Esophagus squamous epithelium (tissue), 4 donors: ENCODE measurements at regions not wholly inside any gene's neighbourhood (a gene's known extent, or its start where the extent isn't known, plus 50 kb on each side); places are given as distances from the start of the nearest gene placed in this dataset.

Source experiments
- POLR2A ChIP-seq, 4 donors: fragments of 450-650 bp; IDR thresholded peaks; one replicate each; pipeline ENCODE4 v1.6.1; 2017; ENCODE audit warnings: antibody characterized with exemption in 4 of 4, mild to moderate bottlenecking in 4 of 4, moderate library complexity in 3 of 4
- TF ChIP-seq, protein P1 (sequence below), 6 experiments: fragments of 450-650 bp in 4 of 6; fragments of 200-600 bp in 2 of 6; sonication (generic) in 2 of 6; IDR thresholded peaks; one replicate each; pipeline ENCODE4 v1.5.1; 2016 to 2019; ENCODE audit warnings: antibody characterized with exemption in 6 of 6, mild to moderate bottlenecking in 4 of 6, moderate library complexity in 4 of 6

DNA sequence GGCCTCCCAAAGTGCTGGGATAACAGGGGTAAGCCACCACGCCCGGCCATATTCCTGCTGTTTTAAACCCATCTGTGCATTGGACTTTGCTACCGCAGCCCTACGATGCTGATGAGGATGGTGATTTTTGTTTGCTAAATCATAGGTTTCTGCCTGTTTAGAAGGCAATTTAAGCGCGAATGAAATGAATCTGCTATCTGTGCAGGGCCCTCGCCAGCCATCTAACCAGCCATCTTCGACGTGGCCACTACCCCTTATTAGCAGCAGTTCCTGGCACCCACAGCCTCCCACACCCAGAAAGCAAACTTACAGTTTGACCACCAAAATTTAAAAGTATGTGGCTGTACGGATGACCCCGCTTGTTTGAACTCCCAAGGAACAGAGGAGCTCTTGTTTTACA, 178.5 kb downstream of the SHOX start:
- TF ChIP-seq, protein P1, sequence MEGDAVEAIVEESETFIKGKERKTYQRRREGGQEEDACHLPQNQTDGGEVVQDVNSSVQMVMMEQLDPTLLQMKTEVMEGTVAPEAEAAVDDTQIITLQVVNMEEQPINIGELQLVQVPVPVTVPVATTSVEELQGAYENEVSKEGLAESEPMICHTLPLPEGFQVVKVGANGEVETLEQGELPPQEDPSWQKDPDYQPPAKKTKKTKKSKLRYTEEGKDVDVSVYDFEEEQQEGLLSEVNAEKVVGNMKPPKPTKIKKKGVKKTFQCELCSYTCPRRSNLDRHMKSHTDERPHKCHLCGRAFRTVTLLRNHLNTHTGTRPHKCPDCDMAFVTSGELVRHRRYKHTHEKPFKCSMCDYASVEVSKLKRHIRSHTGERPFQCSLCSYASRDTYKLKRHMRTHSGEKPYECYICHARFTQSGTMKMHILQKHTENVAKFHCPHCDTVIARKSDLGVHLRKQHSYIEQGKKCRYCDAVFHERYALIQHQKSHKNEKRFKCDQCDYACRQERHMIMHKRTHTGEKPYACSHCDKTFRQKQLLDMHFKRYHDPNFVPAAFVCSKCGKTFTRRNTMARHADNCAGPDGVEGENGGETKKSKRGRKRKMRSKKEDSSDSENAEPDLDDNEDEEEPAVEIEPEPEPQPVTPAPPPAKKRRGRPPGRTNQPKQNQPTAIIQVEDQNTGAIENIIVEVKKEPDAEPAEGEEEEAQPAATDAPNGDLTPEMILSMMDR (IDR thresholded peaks at IDR 0.05): no peak
- no peak for TF ChIP-seq POLR2A (IDR thresholded peaks at IDR 0.05)
